Left lung (tissue), 4 donors: ENCODE measurements at regions not wholly inside any gene's neighbourhood (a gene's known extent, or its start where the extent isn't known, plus 50 kb on each side); places are given as distances from the start of the nearest gene placed in this dataset.

ENCODE experiments used
- ATAC-seq: fragments of 200-7000 bp; cut with Tn5 transposase; one replicate; pipeline ENCODE4 v1.9.1; 2020; ENCODE audit warnings: moderate library complexity
- DNase-seq, 4 donors: peaks; one replicate each; pipeline ENCODE4 v3.0.0-alpha.2; 2013 to 2020
- H3K27ac ChIP-seq, 2 donors: fragments of 200-600 bp; sonication (generic) in 1 of 2; one replicate each; pipeline versions ENCODE4 v1.5.0 to v1.8.0; 2020 to 2021
- H3K27me3 ChIP-seq, 2 donors: fragments of 200-600 bp; sonication (generic) in 1 of 2; one replicate each; pipeline versions ENCODE4 v1.5.0 to v1.8.0; 2020 to 2021
- H3K36me3 ChIP-seq, 2 donors: fragments of 200-600 bp; sonication (generic) in 1 of 2; one replicate each; pipeline versions ENCODE4 v1.5.0 to v1.8.0; 2020 to 2021
- H3K4me1 ChIP-seq, 2 donors: fragments of 200-600 bp; one replicate each; pipeline ENCODE4 v1.8.0; 2021
- H3K4me3 ChIP-seq, 2 donors: fragments of 200-600 bp; sonication (generic) in 1 of 2; one replicate each; pipeline versions ENCODE4 v1.5.0 to v1.8.0; 2020 to 2021; ENCODE audit warnings: mild to moderate bottlenecking in 1 of 2
- H3K9me3 ChIP-seq, 2 donors: fragments of 200-600 bp; sonication (generic) in 1 of 2; one replicate each; pipeline versions ENCODE4 v1.5.0 to v1.8.0; 2020 to 2021
- intact Hi-C, 2 donors: fragments of 100-400 bp; cut with DNase I; formaldehyde crosslinking; loops; one replicate each; pipeline versions ENCODE4 v1.11.2 to v1.14.2; 2022
- TF ChIP-seq, protein P1 (sequence below), 2 donors: fragments of 200-600 bp; sonication (generic) in 1 of 2; IDR thresholded peaks; one replicate each; pipeline versions ENCODE4 v1.5.0 to v1.8.0; 2021; ENCODE audit warnings: antibody characterized with exemption in 2 of 2
- donor health status: DM: no; HTN: yes; CAD: no.
- donor health status: DM: no; HTN: no; CAD: no.

- peak in 1 of 4 donors; percentile 7 for DNase-seq
- TF ChIP-seq, protein P1, sequence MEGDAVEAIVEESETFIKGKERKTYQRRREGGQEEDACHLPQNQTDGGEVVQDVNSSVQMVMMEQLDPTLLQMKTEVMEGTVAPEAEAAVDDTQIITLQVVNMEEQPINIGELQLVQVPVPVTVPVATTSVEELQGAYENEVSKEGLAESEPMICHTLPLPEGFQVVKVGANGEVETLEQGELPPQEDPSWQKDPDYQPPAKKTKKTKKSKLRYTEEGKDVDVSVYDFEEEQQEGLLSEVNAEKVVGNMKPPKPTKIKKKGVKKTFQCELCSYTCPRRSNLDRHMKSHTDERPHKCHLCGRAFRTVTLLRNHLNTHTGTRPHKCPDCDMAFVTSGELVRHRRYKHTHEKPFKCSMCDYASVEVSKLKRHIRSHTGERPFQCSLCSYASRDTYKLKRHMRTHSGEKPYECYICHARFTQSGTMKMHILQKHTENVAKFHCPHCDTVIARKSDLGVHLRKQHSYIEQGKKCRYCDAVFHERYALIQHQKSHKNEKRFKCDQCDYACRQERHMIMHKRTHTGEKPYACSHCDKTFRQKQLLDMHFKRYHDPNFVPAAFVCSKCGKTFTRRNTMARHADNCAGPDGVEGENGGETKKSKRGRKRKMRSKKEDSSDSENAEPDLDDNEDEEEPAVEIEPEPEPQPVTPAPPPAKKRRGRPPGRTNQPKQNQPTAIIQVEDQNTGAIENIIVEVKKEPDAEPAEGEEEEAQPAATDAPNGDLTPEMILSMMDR (IDR thresholded peaks at IDR 0.05), result no peak
- Histone ChIP-seq H3K27me3 (no peaks in the 10 kb centered on the region), H3K9me3 (no peaks in the 10 kb centered on the region), H3K4me3 (no peak overlapping the region), H3K36me3 (no peaks in the 10 kb centered on the region), H3K4me1 (no peaks in the 10 kb centered on the region), H3K27ac (no peak overlapping the region)
- intact Hi-C loops, result no loop called here
- ATAC-seq, result no peak
Observed at GRCh38 chr5:89545076-89545475, 662.1 kb upstream of the MEF2C start.

DNA sequence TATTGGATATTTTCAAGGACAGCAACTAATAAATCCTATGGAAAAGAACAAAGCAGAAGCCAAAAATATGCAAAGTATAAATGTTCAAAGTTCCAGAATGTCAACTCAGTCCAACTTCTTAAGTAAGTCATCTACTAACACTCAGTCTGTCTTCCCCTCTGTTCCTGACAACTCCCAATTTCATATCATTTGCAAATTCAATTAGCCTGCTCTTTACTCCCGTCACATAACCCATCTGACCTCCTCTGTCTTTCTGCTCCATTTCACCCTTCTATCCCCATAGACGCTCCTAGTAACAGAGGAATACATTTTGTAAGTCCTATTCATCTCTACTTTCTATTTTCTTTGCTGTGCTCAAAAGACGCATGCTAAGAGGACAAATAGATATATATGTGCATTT lies 659.8 kb upstream of the MEF2C start:
- Histone ChIP-seq H3K27ac (no peak overlapping the region), H3K36me3 (no peaks in the 10 kb centered on the region), H3K4me1 (no peaks in the 10 kb centered on the region), H3K4me3 (no peak overlapping the region), H3K9me3 (no peaks in the 10 kb centered on the region), H3K27me3 (no peaks in the 10 kb centered on the region)
- DNase-seq (peak in 1 of 4 donors; percentile 23), ATAC-seq (no peak)
- TF ChIP-seq, protein P1 (IDR thresholded peaks at IDR 0.05), result no peak
- intact Hi-C loops, result no loop called here

DNA sequence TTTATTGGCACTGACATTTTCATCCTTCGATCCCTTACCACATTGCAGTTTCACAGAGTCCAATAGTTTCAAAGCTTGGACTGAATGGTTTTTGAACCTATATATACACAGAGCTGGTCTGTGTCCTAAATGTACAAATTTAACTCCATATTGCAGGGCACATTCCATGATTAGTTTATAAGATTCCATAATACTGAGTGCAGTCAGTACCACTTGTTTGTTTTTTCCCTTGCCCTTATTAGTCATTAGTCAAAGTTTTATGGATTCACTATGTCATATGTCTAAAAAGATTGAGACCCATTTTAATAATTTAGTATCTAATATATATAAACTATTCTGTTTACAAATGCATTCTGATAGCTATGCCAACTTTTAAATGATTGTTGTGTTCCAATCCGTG lies 654.8 kb upstream of the MEF2C start:
- Histone ChIP-seq H3K4me1 (no peaks in the 10 kb centered on the region), H3K27ac (no peak overlapping the region), H3K36me3 (no peaks in the 10 kb centered on the region), H3K9me3 (no peaks in the 10 kb centered on the region), H3K27me3 (no peaks in the 10 kb centered on the region), H3K4me3 (no peak overlapping the region)
- no peak for ATAC-seq
- intact Hi-C loops, result no loop called here
- no peak for DNase-seq
- TF ChIP-seq, protein P1 (IDR thresholded peaks at IDR 0.05), result no peak

DNA sequence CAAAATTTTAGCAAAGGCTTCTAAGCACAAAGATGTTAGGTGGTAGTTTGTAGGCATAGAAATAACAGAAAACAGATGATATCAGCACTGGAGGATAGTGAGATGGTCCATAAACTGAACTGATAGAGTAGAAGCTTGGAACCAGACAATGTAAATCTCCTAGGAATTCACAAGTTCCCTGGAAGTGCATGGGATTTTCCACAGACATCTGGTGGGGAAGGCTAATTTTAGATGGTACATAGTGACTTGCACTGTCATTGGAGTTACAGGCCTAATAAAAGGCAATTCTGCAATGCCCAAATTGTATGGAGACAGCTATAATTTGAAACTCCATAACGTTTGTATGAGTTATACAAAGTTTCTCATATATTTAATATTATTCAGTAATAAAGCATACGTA lies 653.0 kb upstream of the MEF2C start:
- TF ChIP-seq, protein P1 (IDR thresholded peaks at IDR 0.05), result no peak
- H3K4me3 ChIP-seq, result no peak overlapping the region
- no peaks in the 10 kb centered on the region for H3K27me3 ChIP-seq
- no peak overlapping the region for H3K27ac ChIP-seq
- DNase-seq (no peak), ATAC-seq (no peak)
- intact Hi-C loops, result no loop called here
- H3K4me1 ChIP-seq, result no peaks in the 10 kb centered on the region
- H3K36me3 ChIP-seq, result no peaks in the 10 kb centered on the region
- H3K9me3 ChIP-seq, result no peaks in the 10 kb centered on the region

DNA sequence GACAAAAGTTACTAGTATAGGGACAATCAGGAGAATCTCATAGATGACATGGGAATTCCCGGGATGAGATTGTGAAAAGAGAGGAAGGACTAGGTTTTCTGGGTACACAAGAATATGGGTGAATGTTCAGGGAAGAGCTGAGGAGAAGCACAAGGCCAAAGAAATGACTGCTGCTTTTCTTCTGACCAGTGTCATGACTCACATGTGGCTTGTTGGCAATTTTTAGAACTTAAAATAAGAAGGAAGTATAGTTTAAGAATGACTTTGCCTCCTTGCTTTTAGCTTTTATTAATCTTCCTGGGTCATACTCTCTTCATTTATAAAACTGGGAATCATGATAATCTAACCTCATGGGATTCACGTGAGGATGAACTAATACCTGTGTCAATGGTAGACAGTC lies 652.4 kb upstream of the MEF2C start:
- Histone ChIP-seq H3K27ac (no peak overlapping the region), H3K9me3 (no peaks in the 10 kb centered on the region), H3K4me3 (no peak overlapping the region), H3K36me3 (no peaks in the 10 kb centered on the region), H3K4me1 (no peaks in the 10 kb centered on the region), H3K27me3 (no peaks in the 10 kb centered on the region)
- no peak for ATAC-seq
- TF ChIP-seq, protein P1 (IDR thresholded peaks at IDR 0.05), result no peak
- no peak for DNase-seq
- intact Hi-C loops, result no loop called here
